ENCODE measurements at regions not wholly inside any gene's neighbourhood (a gene's known extent, or its start where the extent isn't known, plus 50 kb on each side); places are given as distances from the start of the nearest gene placed in this dataset.

- H3K9me3 ChIP-seq, result no peaks in the 10 kb centered on the region
- no peaks in the 10 kb centered on the region for H3K36me3 ChIP-seq (ENCODE audit: control insufficient read depth, insufficient read depth, low read length)
- intact Hi-C loops (cut with micrococcal nuclease; ENCODE audit: unreplicated experiment), result loop anchor here (10.0 kb wide), 2 partner anchors 395 to 585 kb away; no protein-coding TSS in a partner anchor
- no peaks in the 10 kb centered on the region for H3K4me1 Mint-ChIP-seq (ENCODE audit: low read depth, unreplicated experiment)
- H3K4me1 ChIP-seq, result no peaks in the 10 kb centered on the region
- no peaks in the 10 kb centered on the region for H3K27me3 ChIP-seq (replicated peaks; ENCODE audit: control insufficient read depth, insufficient read depth, low read length)
- no peak for DNase-seq
- TF ChIP-seq, protein P1, sequence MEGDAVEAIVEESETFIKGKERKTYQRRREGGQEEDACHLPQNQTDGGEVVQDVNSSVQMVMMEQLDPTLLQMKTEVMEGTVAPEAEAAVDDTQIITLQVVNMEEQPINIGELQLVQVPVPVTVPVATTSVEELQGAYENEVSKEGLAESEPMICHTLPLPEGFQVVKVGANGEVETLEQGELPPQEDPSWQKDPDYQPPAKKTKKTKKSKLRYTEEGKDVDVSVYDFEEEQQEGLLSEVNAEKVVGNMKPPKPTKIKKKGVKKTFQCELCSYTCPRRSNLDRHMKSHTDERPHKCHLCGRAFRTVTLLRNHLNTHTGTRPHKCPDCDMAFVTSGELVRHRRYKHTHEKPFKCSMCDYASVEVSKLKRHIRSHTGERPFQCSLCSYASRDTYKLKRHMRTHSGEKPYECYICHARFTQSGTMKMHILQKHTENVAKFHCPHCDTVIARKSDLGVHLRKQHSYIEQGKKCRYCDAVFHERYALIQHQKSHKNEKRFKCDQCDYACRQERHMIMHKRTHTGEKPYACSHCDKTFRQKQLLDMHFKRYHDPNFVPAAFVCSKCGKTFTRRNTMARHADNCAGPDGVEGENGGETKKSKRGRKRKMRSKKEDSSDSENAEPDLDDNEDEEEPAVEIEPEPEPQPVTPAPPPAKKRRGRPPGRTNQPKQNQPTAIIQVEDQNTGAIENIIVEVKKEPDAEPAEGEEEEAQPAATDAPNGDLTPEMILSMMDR (IDR thresholded peaks at IDR 0.05; ENCODE audit: insufficient read depth in 1 of 2, low read depth in 1 of 2, low read length in 1 of 2, severe bottlenecking in 1 of 2, unreplicated experiment in 1 of 2), result no peak
- no peak overlapping the region for H3K4me3 ChIP-seq (ENCODE audit: low read depth, low read length)
- POLR2A ChIA-PET, result no interaction called here
- no TSS peak for BruUV-seq (replicated peaks)
- peaks cover 10% of the 10 kb centered on the region for H3K9me3 Mint-ChIP-seq (ENCODE audit: unreplicated experiment)
- CTCF ChIA-PET, result no interaction called here
- peaks cover 3% of the 10 kb centered on the region for H3K27me3 Mint-ChIP-seq (ENCODE audit: insufficient read depth, unreplicated experiment)
- H3K36me3 Mint-ChIP-seq (ENCODE audit: insufficient read depth, unreplicated experiment), result no peaks in the 10 kb centered on the region
- H3K4me3 Mint-ChIP-seq (ENCODE audit: unreplicated experiment), result no peak overlapping the region
- no peak overlapping the region for H3K27ac Mint-ChIP-seq (ENCODE audit: unreplicated experiment)
These were observed 254.4 kb upstream of the BTG1 start for GRCh38 chr12:92400006-92400405.

GRCh38 chr12:92398565-92399309 is 253.1 kb upstream of the BTG1 start:
- Histone ChIP-seq H3K4me1 (no peaks in the 10 kb centered on the region), H3K27me3 (replicated peaks; ENCODE audit: control insufficient read depth, insufficient read depth, low read length) (no peaks in the 10 kb centered on the region), H3K4me3 (ENCODE audit: low read depth, low read length) (no peak overlapping the region), H3K9me3 (peaks cover 4% of the 10 kb centered on the region; the same call in 1 of the 2 replicates), H3K36me3 (ENCODE audit: control insufficient read depth, insufficient read depth, low read length) (no peaks in the 10 kb centered on the region)
- Mint-ChIP-seq H3K27me3 (ENCODE audit: insufficient read depth, unreplicated experiment) (peaks cover 3% of the 10 kb centered on the region), H3K27ac (ENCODE audit: unreplicated experiment) (no peak overlapping the region), H3K36me3 (ENCODE audit: insufficient read depth, unreplicated experiment) (no peaks in the 10 kb centered on the region), H3K9me3 (ENCODE audit: unreplicated experiment) (peaks cover 10% of the 10 kb centered on the region), H3K4me3 (ENCODE audit: unreplicated experiment) (no peak overlapping the region), H3K4me1 (ENCODE audit: low read depth, unreplicated experiment) (no peaks in the 10 kb centered on the region)
- TF ChIP-seq, protein P1 (IDR thresholded peaks at IDR 0.05; ENCODE audit: insufficient read depth in 1 of 2, low read depth in 1 of 2, low read length in 1 of 2, severe bottlenecking in 1 of 2, unreplicated experiment in 1 of 2), result no peak
- CTCF ChIA-PET, result no interaction called here
- POLR2A ChIA-PET, result no interaction called here
- BruUV-seq (replicated peaks), result no TSS peak
- no peak for DNase-seq
- intact Hi-C loops (cut with micrococcal nuclease; ENCODE audit: unreplicated experiment), result no loop called here

DNA sequence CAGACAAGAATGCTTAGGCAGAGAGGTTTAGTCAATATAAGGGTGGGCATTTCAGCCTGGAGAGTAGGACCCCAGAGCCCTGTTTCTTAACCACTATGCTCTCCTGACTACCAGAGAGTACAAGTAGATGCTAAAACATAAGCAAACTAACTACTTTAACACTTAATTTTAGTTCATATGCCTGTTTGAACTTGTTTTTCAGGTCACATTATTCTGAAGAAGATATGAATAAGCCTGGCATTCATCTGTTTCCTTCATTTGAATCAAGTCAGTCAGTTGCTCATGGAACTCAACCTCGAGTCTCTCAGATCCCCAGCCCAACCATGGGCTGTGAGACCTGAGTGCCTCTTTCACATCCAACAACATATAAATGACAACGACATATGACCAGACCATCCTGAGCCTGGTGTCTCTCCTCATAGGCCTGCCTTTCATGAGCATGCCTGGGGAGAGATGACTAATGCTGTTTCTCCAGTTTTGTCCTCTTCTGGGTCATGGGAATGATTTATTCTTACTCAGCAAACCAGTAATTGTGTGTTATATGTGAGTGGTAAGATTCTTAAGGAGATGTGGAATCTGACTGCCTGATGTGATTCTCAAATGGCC is 251.1 kb upstream of the BTG1 start:
- BruUV-seq (replicated peaks), result no TSS peak
- CTCF ChIA-PET, result no interaction called here
- DNase-seq, result no peak
- Mint-ChIP-seq H3K27me3 (ENCODE audit: insufficient read depth, unreplicated experiment) (no peaks in the 10 kb centered on the region), H3K4me3 (ENCODE audit: unreplicated experiment) (no peak overlapping the region), H3K36me3 (ENCODE audit: insufficient read depth, unreplicated experiment) (no peaks in the 10 kb centered on the region), H3K9me3 (ENCODE audit: unreplicated experiment) (peaks cover 10% of the 10 kb centered on the region), H3K4me1 (ENCODE audit: low read depth, unreplicated experiment) (no peaks in the 10 kb centered on the region), H3K27ac (ENCODE audit: unreplicated experiment) (no peak overlapping the region)
- intact Hi-C loops (cut with micrococcal nuclease; ENCODE audit: unreplicated experiment), result no loop called here
- Histone ChIP-seq H3K4me3 (ENCODE audit: low read depth, low read length) (no peak overlapping the region), H3K4me1 (no peaks in the 10 kb centered on the region), H3K27me3 (replicated peaks; ENCODE audit: control insufficient read depth, insufficient read depth, low read length) (no peaks in the 10 kb centered on the region), H3K9me3 (peaks cover 8% of the 10 kb centered on the region), H3K36me3 (ENCODE audit: control insufficient read depth, insufficient read depth, low read length) (no peaks in the 10 kb centered on the region)
- POLR2A ChIA-PET, result no interaction called here
- TF ChIP-seq, protein P1 (IDR thresholded peaks at IDR 0.05; ENCODE audit: insufficient read depth in 1 of 2, low read depth in 1 of 2, low read length in 1 of 2, severe bottlenecking in 1 of 2, unreplicated experiment in 1 of 2), result no peak

Data from Caco-2 (cell line).